ENCODE measurements at regions not wholly inside any gene's neighbourhood (a gene's known extent, or its start where the extent isn't known, plus 50 kb on each side); places are given as distances from the start of the nearest gene placed in this dataset.
A peak's percentile ranks its signal among the peaks of the same experiment; 100 is the strongest.

DNA sequence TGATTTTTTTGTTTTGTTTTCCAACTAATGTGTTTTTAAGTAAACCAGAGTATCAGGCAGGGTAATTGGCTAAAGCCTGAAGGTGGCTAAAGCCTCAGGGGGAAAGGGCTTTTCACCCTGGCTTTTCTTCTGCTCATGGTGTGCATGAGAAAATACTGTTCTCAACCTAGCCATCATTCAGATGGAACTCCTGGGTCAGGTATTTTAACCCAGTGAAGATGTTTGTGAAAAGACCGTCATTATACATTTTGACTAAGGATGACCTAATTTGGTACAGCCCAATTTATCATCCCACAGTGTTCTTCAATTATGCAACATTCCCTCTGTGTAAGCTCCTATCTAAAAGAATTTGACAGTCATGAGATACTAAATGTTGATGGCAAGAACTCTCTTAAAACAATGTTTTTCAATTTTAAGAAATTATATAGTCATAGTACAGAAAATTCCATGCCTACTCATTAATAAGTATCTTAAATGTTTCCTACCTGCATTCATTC is 209.5 kb upstream of the TARS1 start:
- TF ChIP-seq, protein P1, sequence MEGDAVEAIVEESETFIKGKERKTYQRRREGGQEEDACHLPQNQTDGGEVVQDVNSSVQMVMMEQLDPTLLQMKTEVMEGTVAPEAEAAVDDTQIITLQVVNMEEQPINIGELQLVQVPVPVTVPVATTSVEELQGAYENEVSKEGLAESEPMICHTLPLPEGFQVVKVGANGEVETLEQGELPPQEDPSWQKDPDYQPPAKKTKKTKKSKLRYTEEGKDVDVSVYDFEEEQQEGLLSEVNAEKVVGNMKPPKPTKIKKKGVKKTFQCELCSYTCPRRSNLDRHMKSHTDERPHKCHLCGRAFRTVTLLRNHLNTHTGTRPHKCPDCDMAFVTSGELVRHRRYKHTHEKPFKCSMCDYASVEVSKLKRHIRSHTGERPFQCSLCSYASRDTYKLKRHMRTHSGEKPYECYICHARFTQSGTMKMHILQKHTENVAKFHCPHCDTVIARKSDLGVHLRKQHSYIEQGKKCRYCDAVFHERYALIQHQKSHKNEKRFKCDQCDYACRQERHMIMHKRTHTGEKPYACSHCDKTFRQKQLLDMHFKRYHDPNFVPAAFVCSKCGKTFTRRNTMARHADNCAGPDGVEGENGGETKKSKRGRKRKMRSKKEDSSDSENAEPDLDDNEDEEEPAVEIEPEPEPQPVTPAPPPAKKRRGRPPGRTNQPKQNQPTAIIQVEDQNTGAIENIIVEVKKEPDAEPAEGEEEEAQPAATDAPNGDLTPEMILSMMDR (IDR thresholded peaks at IDR 0.05) = no peak
- TF ChIP-seq POLR2AphosphoS5 (IDR thresholded peaks at IDR 0.05; ENCODE audit: low read depth, low read length) (no peak), TCF12 (IDR thresholded peaks at IDR 0.05) (peak; percentile 23; the same call in 1 of the 2 replicates)
